Parathyroid adenoma (tissue), 2 donors: ENCODE measurements at regions not wholly inside any gene's neighbourhood (a gene's known extent, or its start where the extent isn't known, plus 50 kb on each side); places are given as distances from the start of the nearest gene placed in this dataset.
A peak's percentile ranks its signal among the peaks of the same experiment; 100 is the strongest.
"Not testable (repeated sequence)": the region's sequence is repeated elsewhere in the genome, so short reads cannot be mapped to it uniquely, and the experiment has no call there.

Experiments
- H2AFZ ChIP-seq: fragments of 300-600 bp; sonication (generic); one replicate; pipeline ENCODE4 v1.7.0; 2017; ENCODE audit warnings: antibody characterized with exemption, mild to moderate bottlenecking
- H3K27ac ChIP-seq: fragments of 300-600 bp; sonication (generic); one replicate; pipeline ENCODE4 v1.7.0; 2017
- H3K27me3 ChIP-seq: fragments of 300-600 bp; sonication (generic); one replicate; pipeline ENCODE4 v1.7.0; 2017; ENCODE audit warnings: low read length; ENCODE audit not compliant: control insufficient read depth, insufficient read depth
- H3K36me3 ChIP-seq: fragments of 300-600 bp; sonication (generic); one replicate; pipeline ENCODE4 v1.7.0; 2017; ENCODE audit warnings: low read length; ENCODE audit not compliant: control insufficient read depth, insufficient read depth
- H3K4me1 ChIP-seq: fragments of 300-600 bp; sonication (generic); one replicate; pipeline ENCODE4 v1.7.0; 2017; ENCODE audit warnings: control low read depth
- H3K4me2 ChIP-seq: fragments of 300-600 bp; sonication (generic); one replicate; pipeline ENCODE4 v1.7.0; 2017; ENCODE audit warnings: low read length
- H3K4me3 ChIP-seq: fragments of 300-600 bp; sonication (generic); one replicate; pipeline ENCODE4 v1.7.0; 2017; ENCODE audit warnings: low read depth, low read length
- H3K79me2 ChIP-seq: fragments of 300-600 bp; sonication (generic); one replicate; pipeline ENCODE4 v1.7.0; 2017; ENCODE audit warnings: control low read depth
- H3K9ac ChIP-seq: fragments of 300-600 bp; sonication (generic); one replicate; pipeline ENCODE4 v1.7.0; 2017; ENCODE audit warnings: mild to moderate bottlenecking
- H3K9me3 ChIP-seq: fragments of 300-600 bp; sonication (generic); one replicate; pipeline ENCODE4 v1.7.0; 2017; ENCODE audit warnings: low read length; ENCODE audit not compliant: control insufficient read depth
- donor health status: primary hyperparathyroidism.

GRCh38 chr9:94387338-94388010, 59.0 kb upstream of the NUTM2F start:
- H3K4me2 ChIP-seq, H2AFZ ChIP-seq, H3K27ac ChIP-seq, H3K9me3 ChIP-seq, H3K4me3 ChIP-seq, H3K36me3 ChIP-seq, H3K9ac ChIP-seq, H3K27me3 ChIP-seq, H3K4me1 ChIP-seq: not testable (repeated sequence)
- peaks cover 11% of the 10 kb centered on the region for H3K79me2 ChIP-seq

GRCh38 chr9:94388011-94388406, 59.6 kb upstream of the NUTM2F start:
- not testable (repeated sequence) for H3K4me3 ChIP-seq

GRCh38 chr9:94390425-94391098, 62.1 kb upstream of the NUTM2F start:
- not testable (repeated sequence) for H3K4me2 ChIP-seq, H3K36me3 ChIP-seq, H3K27me3 ChIP-seq, H2AFZ ChIP-seq, H3K79me2 ChIP-seq, H3K9me3 ChIP-seq, H3K9ac ChIP-seq, H3K4me1 ChIP-seq, H3K4me3 ChIP-seq, H3K27ac ChIP-seq

More at GRCh38 chr9:94388011-94388406, 59.6 kb upstream of the NUTM2F start:
- H3K4me2 ChIP-seq, H3K9ac ChIP-seq, H2AFZ ChIP-seq, H3K27ac ChIP-seq, H3K9me3 ChIP-seq, H3K4me1 ChIP-seq, H3K27me3 ChIP-seq, H3K36me3 ChIP-seq: not testable (repeated sequence)
- peaks cover 11% of the 10 kb centered on the region for H3K79me2 ChIP-seq

- H3K36me3 ChIP-seq, H3K4me1 ChIP-seq, H2AFZ ChIP-seq, H3K9ac ChIP-seq, H3K4me3 ChIP-seq, H3K27ac ChIP-seq, H3K79me2 ChIP-seq, H3K27me3 ChIP-seq, H3K9me3 ChIP-seq, H3K4me2 ChIP-seq: not testable (repeated sequence)
Measured at GRCh38 chr9:94392971-94393624, 64.7 kb upstream of the NUTM2F start.

GRCh38 chr9:94397766-94398379, 69.4 kb upstream of the NUTM2F start:
- not testable (repeated sequence) for H3K4me3 ChIP-seq, H3K79me2 ChIP-seq, H3K4me1 ChIP-seq, H3K36me3 ChIP-seq, H3K27me3 ChIP-seq, H3K27ac ChIP-seq, H3K9ac ChIP-seq, H3K9me3 ChIP-seq, H2AFZ ChIP-seq, H3K4me2 ChIP-seq

GRCh38 chr9:94400461-94400860, 72.0 kb upstream of the NUTM2F start:
- H3K27me3 ChIP-seq, H3K4me3 ChIP-seq, H2AFZ ChIP-seq, H3K36me3 ChIP-seq, H3K9me3 ChIP-seq, H3K27ac ChIP-seq, H3K79me2 ChIP-seq, H3K9ac ChIP-seq, H3K4me2 ChIP-seq, H3K4me1 ChIP-seq: not testable (repeated sequence)

GRCh38 chr9:94402795-94403194, 74.4 kb upstream of the NUTM2F start:
- not testable (repeated sequence) for H3K9ac ChIP-seq, H3K4me2 ChIP-seq, H3K27me3 ChIP-seq, H3K9me3 ChIP-seq, H3K36me3 ChIP-seq, H2AFZ ChIP-seq, H3K4me1 ChIP-seq, H3K79me2 ChIP-seq, H3K4me3 ChIP-seq
- H3K27ac ChIP-seq, result peak overlapping the region; percentile 56

- H3K9ac ChIP-seq, H3K4me2 ChIP-seq, H3K27me3 ChIP-seq, H3K9me3 ChIP-seq, H2AFZ ChIP-seq, H3K4me1 ChIP-seq, H3K4me3 ChIP-seq, H3K36me3 ChIP-seq, H3K79me2 ChIP-seq: not testable (repeated sequence)
- peak overlapping the region; percentile 65 for H3K27ac ChIP-seq
Measured at GRCh38 chr9:94403571-94403970, 75.1 kb upstream of the NUTM2F start.

- H3K4me1 ChIP-seq, H3K4me2 ChIP-seq, H3K9me3 ChIP-seq, H3K36me3 ChIP-seq, H3K4me3 ChIP-seq, H2AFZ ChIP-seq, H3K79me2 ChIP-seq, H3K27ac ChIP-seq, H3K27me3 ChIP-seq, H3K9ac ChIP-seq: not testable (repeated sequence)
Measured at GRCh38 chr9:94413665-94414064, 85.2 kb upstream of the NUTM2F start.

GRCh38 chr9:94415111-94415510, 86.7 kb upstream of the NUTM2F start:
- not testable (repeated sequence) for H3K27me3 ChIP-seq, H3K4me1 ChIP-seq, H3K9me3 ChIP-seq, H3K4me3 ChIP-seq, H3K27ac ChIP-seq, H3K36me3 ChIP-seq, H2AFZ ChIP-seq, H3K9ac ChIP-seq, H3K4me2 ChIP-seq, H3K79me2 ChIP-seq

- not testable (repeated sequence) for H3K27ac ChIP-seq, H3K4me3 ChIP-seq, H2AFZ ChIP-seq, H3K27me3 ChIP-seq, H3K4me2 ChIP-seq, H3K79me2 ChIP-seq, H3K9ac ChIP-seq, H3K4me1 ChIP-seq, H3K36me3 ChIP-seq, H3K9me3 ChIP-seq
Measured at GRCh38 chr9:94420098-94420497, 91.7 kb upstream of the NUTM2F start.
